Calu3 (cell line): ENCODE measurements at regions not wholly inside any gene's neighbourhood (a gene's known extent, or its start where the extent isn't known, plus 50 kb on each side); places are given as distances from the start of the nearest gene placed in this dataset.

Source experiments
- BruUV-seq: library from RNA; stranded (reverse); fragments of 400-500 nt; replicated peaks from 2 replicates; lab custom pipeline; 2021; lab: Mats Ljungman, UMichigan
- CTCF ChIA-PET: fragments of 300-600 bp; sonication (Branson Sonifier 250); formaldehyde crosslinking; loops from one replicate; lab custom pipeline; 2022; ENCODE audit warnings: antibody characterized with exemption; lab: Charles Lee
- DNase-seq: peaks from one replicate; pipeline ENCODE4 v3.0.0; 2022
- H3K27ac Mint-ChIP-seq: one replicate; pipeline ENCODE4 v1.8.0; 2022; ENCODE audit warnings: mixed read lengths; ENCODE audit not compliant: unreplicated experiment
- H3K27me3 Mint-ChIP-seq: one replicate; pipeline ENCODE4 v1.8.0; 2022; ENCODE audit warnings: mixed read lengths; ENCODE audit not compliant: unreplicated experiment
- H3K36me3 Mint-ChIP-seq: one replicate; pipeline ENCODE4 v1.8.0; 2022; ENCODE audit warnings: mild to moderate bottlenecking, moderate library complexity, mixed read lengths; ENCODE audit not compliant: insufficient read depth, unreplicated experiment
- H3K4me1 Mint-ChIP-seq: one replicate; pipeline ENCODE4 v1.8.0; 2022; ENCODE audit warnings: mild to moderate bottlenecking, low read depth, mixed read lengths; ENCODE audit not compliant: unreplicated experiment
- H3K4me3 Mint-ChIP-seq: one replicate; pipeline ENCODE4 v1.8.0; 2022; ENCODE audit warnings: mild to moderate bottlenecking, low read depth, moderate library complexity, mixed read lengths; ENCODE audit not compliant: unreplicated experiment
- H3K9me3 Mint-ChIP-seq: one replicate; pipeline ENCODE4 v1.8.0; 2022; ENCODE audit warnings: low read depth, mixed read lengths; ENCODE audit not compliant: unreplicated experiment
- intact Hi-C: fragments of 100-400 bp; cut with micrococcal nuclease; formaldehyde crosslinking; loops from one replicate; pipeline ENCODE4 v1.10.0; 2022; ENCODE audit not compliant: unreplicated experiment
- TF ChIP-seq, protein P1 (sequence below): fragments of 200-600 bp; IDR thresholded peaks from one replicate; pipeline ENCODE4 v1.8.0; 2022; ENCODE audit warnings: antibody characterized with exemption; ENCODE audit not compliant: unreplicated experiment

DNA sequence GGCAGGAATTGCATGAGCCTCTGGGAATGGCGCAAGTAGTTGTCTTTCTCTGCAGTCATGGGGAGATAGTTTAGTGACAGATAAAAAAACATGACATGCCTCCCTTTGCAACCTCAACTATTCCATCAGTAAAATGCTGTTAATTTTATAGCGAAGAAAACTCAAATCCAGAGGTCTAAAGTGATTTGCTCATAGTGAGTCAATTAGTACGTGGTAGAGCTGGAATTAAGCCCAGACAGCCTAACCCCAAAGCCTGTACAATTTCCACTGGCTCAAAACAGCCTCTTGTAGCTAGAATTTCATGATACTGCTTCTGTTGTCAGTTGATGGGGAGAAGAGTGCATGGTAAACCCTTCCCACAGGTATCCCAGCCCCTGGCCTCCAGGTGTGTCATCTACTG, 81.3 kb upstream of the TRPC5 start:
- intact Hi-C loops = no loop called here
- H3K9me3 Mint-ChIP-seq = peaks cover 2% of the 10 kb centered on the region
- no peak for DNase-seq
- CTCF ChIA-PET = no interaction called here
- TF ChIP-seq, protein P1, sequence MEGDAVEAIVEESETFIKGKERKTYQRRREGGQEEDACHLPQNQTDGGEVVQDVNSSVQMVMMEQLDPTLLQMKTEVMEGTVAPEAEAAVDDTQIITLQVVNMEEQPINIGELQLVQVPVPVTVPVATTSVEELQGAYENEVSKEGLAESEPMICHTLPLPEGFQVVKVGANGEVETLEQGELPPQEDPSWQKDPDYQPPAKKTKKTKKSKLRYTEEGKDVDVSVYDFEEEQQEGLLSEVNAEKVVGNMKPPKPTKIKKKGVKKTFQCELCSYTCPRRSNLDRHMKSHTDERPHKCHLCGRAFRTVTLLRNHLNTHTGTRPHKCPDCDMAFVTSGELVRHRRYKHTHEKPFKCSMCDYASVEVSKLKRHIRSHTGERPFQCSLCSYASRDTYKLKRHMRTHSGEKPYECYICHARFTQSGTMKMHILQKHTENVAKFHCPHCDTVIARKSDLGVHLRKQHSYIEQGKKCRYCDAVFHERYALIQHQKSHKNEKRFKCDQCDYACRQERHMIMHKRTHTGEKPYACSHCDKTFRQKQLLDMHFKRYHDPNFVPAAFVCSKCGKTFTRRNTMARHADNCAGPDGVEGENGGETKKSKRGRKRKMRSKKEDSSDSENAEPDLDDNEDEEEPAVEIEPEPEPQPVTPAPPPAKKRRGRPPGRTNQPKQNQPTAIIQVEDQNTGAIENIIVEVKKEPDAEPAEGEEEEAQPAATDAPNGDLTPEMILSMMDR = no peak
- no TSS peak for BruUV-seq
- no peaks in the 10 kb centered on the region for H3K4me1 Mint-ChIP-seq
- H3K4me3 Mint-ChIP-seq = no peak overlapping the region
- H3K27me3 Mint-ChIP-seq = no peaks in the 10 kb centered on the region
- H3K36me3 Mint-ChIP-seq = no peaks in the 10 kb centered on the region
- H3K27ac Mint-ChIP-seq = no peak overlapping the region

DNA sequence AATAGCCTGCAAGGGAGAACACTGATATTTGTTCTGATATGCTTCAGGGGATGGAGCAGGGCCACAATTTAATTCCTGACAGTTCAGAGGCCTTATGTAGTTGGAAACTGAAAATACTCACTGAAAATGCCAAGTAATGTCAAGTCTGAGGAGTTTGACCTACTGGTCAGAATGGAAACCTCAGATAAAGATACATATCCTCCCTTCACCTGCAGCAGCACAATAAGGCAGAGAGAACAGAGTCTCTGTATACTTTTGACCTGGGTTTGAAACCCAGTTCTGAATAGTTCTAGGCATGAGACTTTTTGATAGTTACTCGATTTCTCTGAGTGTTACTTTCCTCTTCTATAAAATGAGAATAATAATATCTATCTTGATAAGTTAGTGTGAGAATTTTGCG, 65.8 kb upstream of the TRPC5 start:
- TF ChIP-seq, protein P1 = no peak
- intact Hi-C loops = loop anchor here (5.0 kb wide), 1 partner anchor 281 kb away; no protein-coding TSS in a partner anchor
- Mint-ChIP-seq H3K36me3 (no peaks in the 10 kb centered on the region), H3K4me3 (no peak overlapping the region), H3K27ac (no peak overlapping the region), H3K4me1 (no peaks in the 10 kb centered on the region), H3K27me3 (no peaks in the 10 kb centered on the region), H3K9me3 (no peaks in the 10 kb centered on the region)
- DNase-seq = no peak
- CTCF ChIA-PET = no interaction called here
- BruUV-seq = no TSS peak

DNA sequence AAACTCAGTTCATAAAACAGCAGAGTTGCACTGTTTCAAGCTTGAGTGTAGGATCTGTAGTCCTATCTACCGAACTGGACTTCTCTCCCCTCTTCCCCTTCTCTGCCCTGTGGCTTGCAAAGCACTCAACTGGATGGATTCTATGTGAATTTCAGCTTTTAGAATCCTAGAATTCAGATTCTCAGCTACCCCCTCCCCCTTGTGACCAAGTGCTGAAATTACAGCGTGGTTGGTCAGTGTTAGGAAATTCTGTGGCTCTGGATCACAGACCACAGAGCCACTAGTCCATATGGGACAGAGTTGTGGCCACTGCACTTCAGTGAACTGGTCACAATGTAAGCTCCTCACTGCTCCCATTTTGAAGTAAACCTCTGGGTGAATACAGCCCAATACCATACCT, 64.6 kb upstream of the TRPC5 start:
- DNase-seq = peak; percentile 6
- H3K4me1 Mint-ChIP-seq = no peaks in the 10 kb centered on the region
- H3K4me3 Mint-ChIP-seq = no peak overlapping the region
- H3K9me3 Mint-ChIP-seq = no peaks in the 10 kb centered on the region
- intact Hi-C loops = loop anchor here (5.0 kb wide), 1 partner anchor 280 kb away; no protein-coding TSS in a partner anchor
- no peaks in the 10 kb centered on the region for H3K36me3 Mint-ChIP-seq
- BruUV-seq = no TSS peak
- H3K27ac Mint-ChIP-seq = no peak overlapping the region
- TF ChIP-seq, protein P1 = no peak
- H3K27me3 Mint-ChIP-seq = no peaks in the 10 kb centered on the region
- CTCF ChIA-PET = interaction anchor here (0.7 kb wide), 1 partner anchor 1347 kb away, joined by 3 read pairs; no protein-coding TSS in a partner anchor

DNA sequence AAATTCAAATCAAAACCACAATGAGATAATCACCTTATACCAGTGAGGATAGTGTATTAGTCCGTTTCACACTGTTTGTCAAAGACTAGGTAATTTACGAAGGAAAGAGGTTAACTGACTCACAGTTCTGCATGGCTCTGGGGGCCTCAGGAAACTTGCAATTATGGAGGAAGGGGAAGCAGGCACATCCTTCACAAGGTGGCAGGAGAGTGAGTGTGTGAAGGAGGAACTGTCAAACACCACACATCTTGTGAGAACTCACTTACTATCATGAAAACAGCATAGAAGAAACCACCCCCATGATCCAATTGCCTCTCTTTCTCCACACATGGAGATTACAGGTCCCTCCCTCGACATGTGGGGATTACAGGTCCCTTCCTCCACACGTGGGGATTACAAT, 54.7 kb upstream of the TRPC5 start:
- no peak for DNase-seq
- H3K4me3 Mint-ChIP-seq = no peak overlapping the region
- H3K27me3 Mint-ChIP-seq = no peaks in the 10 kb centered on the region
- CTCF ChIA-PET = no interaction called here
- H3K9me3 Mint-ChIP-seq = peaks cover 2% of the 10 kb centered on the region
- intact Hi-C loops = no loop called here
- BruUV-seq = no TSS peak
- no peaks in the 10 kb centered on the region for H3K4me1 Mint-ChIP-seq
- TF ChIP-seq, protein P1 = no peak
- H3K27ac Mint-ChIP-seq = no peak overlapping the region
- H3K36me3 Mint-ChIP-seq = no peaks in the 10 kb centered on the region
